Lower leg skin (tissue), 4 donors: ENCODE measurements at regions not wholly inside any gene's neighbourhood (a gene's known extent, or its start where the extent isn't known, plus 50 kb on each side); places are given as distances from the start of the nearest gene placed in this dataset.
"Not testable (repeated sequence)": the region's sequence is repeated elsewhere in the genome, so short reads cannot be mapped to it uniquely, and the experiment has no call there.

ENCODE experiments used
- DNase-seq, 2 donors: peaks; one replicate each; pipeline ENCODE4 v3.0.0-alpha.2; 2019; ENCODE audit warnings: low spot score in 2 of 2
- H3K4me3 ChIP-seq: fragments of 200-600 bp; sonication (generic); 2 replicates; pipeline ENCODE4 v1.5.1; 2017; ENCODE audit warnings: mild to moderate bottlenecking, low read depth; ENCODE audit not compliant: poor library complexity, severe bottlenecking
- CTCF ChIP-seq, 3 donors: fragments of 450-650 bp; IDR thresholded peaks; one replicate each; pipeline ENCODE4 v1.5.1; 2016; ENCODE audit warnings: antibody characterized with exemption in 3 of 3, mild to moderate bottlenecking in 3 of 3, moderate library complexity in 2 of 3
- POLR2A ChIP-seq, 2 donors: fragments of 450-650 bp; IDR thresholded peaks; one replicate each; pipeline ENCODE4 v1.6.1; 2016 to 2017; ENCODE audit warnings: antibody characterized with exemption in 2 of 2, mild to moderate bottlenecking in 1 of 2, moderate library complexity in 1 of 2
- WGBS, 2 donors: methylation state at CpG; one replicate each; pipeline ENCODE4 v1.1.5; 2018; 5-methylcytosine and 5-hydroxymethylcytosine counted together
- intact Hi-C: fragments of 100-400 bp; cut with DNase I; formaldehyde crosslinking; loops from one replicate; pipeline ENCODE4 v1.15.0; 2023; ENCODE audit warnings: low total_unique reads

DNA sequence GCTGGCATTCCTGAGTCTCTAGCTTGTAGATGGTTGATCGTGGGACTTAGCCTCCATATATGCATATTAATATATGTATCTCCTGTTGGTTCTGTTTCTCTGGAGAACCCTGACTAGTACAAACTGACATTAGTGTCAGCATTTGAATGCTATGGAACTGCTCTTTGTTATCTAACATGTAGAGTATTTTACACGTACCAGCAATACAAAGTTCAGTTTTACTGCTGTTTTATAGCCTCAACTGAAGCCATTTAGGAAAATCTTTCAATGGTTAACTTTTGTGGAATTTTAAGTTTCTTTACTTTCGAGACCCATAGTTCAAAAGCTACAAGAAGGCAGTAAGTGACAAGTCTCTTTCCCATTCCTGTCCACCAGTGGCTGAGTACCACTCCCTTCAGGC, 418.4 kb downstream of the NUP35 start:
- no peak for DNase-seq
- intact Hi-C loops = no loop called here
- no peak overlapping the region for H3K4me3 ChIP-seq
- 85 to 91% methylated on average over 3 of the region's 3 CpGs for WGBS, 2 donors
- TF ChIP-seq CTCF (IDR thresholded peaks at IDR 0.05) = no peak
- TF ChIP-seq POLR2A (IDR thresholded peaks at IDR 0.05) = no peak

DNA sequence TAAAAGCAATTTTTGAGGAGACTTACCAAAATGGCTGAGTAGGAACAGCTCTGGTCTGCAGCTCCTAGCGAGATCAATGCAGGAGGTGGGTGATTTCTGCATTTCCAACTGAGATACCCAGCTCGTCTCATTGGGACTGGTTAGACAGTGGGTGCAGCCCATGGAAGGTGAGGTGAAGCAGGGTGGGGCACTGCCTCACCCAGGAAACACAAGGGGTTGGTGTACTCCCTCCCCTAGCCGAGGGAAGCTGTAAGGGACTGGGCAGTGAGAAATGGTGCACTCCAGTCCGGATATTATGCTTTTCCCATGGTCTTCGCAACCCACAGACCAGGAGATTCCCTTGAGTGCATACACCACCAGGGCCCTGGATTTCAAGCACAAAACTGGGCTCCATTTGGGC, 419.0 kb downstream of the NUP35 start:
- 86 to 92% methylated on average over 5 of the region's 5 CpGs for WGBS, 2 donors
- intact Hi-C loops = no loop called here
- H3K4me3 ChIP-seq = no peak overlapping the region
- no peak for TF ChIP-seq CTCF (IDR thresholded peaks at IDR 0.05)
- no peak for TF ChIP-seq POLR2A (IDR thresholded peaks at IDR 0.05)
- no peak for DNase-seq

GRCh38 chr2:183543731-183544130, 419.5 kb downstream of the NUP35 start:
- WGBS, 2 donors = 54 to 58% methylated on average over 7 of the region's 7 CpGs
- no peak for DNase-seq
- H3K4me3 ChIP-seq = no peak overlapping the region
- TF ChIP-seq CTCF (IDR thresholded peaks at IDR 0.05) (no peak), POLR2A (IDR thresholded peaks at IDR 0.05) (no peak)
- intact Hi-C loops = no loop called here

- intact Hi-C loops, H3K4me3 ChIP-seq, DNase-seq: not testable (repeated sequence)
- WGBS, 2 donors = 87 to 95% methylated on average over 12 to 13 of the region's 21 CpGs
Measured at GRCh38 chr2:183546560-183547350, 422.5 kb downstream of the NUP35 start.

DNA sequence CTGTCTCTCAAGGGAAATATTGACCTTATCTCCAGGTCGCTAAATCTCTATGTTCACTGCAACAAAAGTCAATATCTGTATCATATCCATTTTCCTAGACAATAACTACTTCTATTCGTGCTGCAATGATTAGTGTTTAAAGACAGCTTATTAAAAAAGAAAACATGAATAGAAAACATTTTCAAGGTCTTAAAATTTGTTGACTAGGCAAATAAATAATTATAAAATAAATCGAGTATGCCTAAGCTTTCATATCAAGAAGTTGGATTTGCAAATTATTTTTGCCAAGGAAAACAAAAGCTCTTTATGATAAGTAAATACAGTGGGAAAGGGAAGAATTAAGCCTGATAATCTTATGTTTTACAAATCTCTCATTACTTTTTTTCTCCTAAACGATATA, 428.5 kb downstream of the NUP35 start:
- intact Hi-C loops = no loop called here
- no peak overlapping the region for H3K4me3 ChIP-seq
- WGBS, 2 donors = 74 to 81% methylated on average over 4 of the region's 4 CpGs
- TF ChIP-seq POLR2A (IDR thresholded peaks at IDR 0.05) = no peak
- no peak for DNase-seq

- H3K4me3 ChIP-seq = no peak overlapping the region
- TF ChIP-seq POLR2A (IDR thresholded peaks at IDR 0.05) (no peak), CTCF (IDR thresholded peaks at IDR 0.05) (no peak)
- no peak for DNase-seq
- intact Hi-C loops = no loop called here
Measured at GRCh38 chr2:183564726-183565125, 440.5 kb downstream of the NUP35 start.

DNA sequence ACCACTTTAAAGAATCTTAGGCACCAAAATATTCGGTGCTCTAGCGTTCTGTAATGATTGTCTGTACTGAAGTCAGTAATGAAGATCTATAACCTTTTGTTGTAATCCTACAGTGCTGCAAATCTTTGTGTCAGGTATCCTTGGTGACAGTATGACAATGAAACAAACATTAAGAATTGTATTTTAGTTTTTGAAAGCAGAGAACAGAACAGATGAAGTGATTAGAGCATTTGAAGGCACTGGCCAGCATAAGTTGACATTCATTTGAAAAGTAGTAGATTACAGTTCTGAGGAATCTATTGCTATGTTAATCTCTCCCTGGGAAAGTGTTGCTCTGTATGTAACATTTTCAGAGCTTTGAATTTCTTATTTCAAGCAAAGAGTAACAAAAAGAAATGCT, 451.2 kb downstream of the NUP35 start:
- H3K4me3 ChIP-seq = no peak overlapping the region
- no peak for TF ChIP-seq CTCF (IDR thresholded peaks at IDR 0.05)
- TF ChIP-seq POLR2A (IDR thresholded peaks at IDR 0.05) = no peak
- DNase-seq = no peak
- WGBS, 2 donors = 73 to 80% methylated on average over 2 of the region's 2 CpGs
- intact Hi-C loops = no loop called here
